H1 (cell line): ENCODE measurements at regions not wholly inside any gene's neighbourhood (a gene's known extent, or its start where the extent isn't known, plus 50 kb on each side); places are given as distances from the start of the nearest gene placed in this dataset.

Experiments
- TF ChIP-seq, protein P1 (sequence below): IDR thresholded peaks from 2 replicates; pipeline ENCODE4 v1.6.1; 2011; ENCODE audit warnings: low read depth, mild to moderate bottlenecking, low read length; ENCODE audit not compliant: insufficient read depth

DNA sequence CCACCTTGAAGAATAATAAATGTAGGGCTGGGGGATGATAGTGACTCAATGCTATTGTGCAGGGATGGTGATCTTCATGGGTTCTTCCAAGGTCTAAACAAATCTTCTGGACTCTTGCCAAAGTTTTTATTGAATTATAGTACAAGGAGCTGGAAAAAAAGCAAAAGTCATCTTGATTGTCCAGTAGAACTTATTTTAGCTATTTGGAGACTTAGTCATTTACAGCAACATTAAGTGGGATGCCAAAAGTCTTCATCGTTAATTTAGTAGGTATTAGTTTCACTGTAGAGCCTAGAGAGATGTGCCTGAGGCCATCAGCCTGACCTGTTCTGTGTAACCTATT lies 212.9 kb upstream of the TBX18 start (continued):
- TF ChIP-seq, protein P1, sequence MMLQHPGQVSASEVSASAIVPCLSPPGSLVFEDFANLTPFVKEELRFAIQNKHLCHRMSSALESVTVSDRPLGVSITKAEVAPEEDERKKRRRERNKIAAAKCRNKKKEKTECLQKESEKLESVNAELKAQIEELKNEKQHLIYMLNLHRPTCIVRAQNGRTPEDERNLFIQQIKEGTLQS: no peak
